Activated CD8-positive, alpha-beta T cell treated with anti-CD3 and anti-CD28 coated beads, Interleukin-2, amount 10 ng/mL, durations not matched to agents 7 days and 5 days (primary cell): ENCODE measurements at regions not wholly inside any gene's neighbourhood (a gene's known extent, or its start where the extent isn't known, plus 50 kb on each side); places are given as distances from the start of the nearest gene placed in this dataset.
"Not testable (repeated sequence)": the region's sequence is repeated elsewhere in the genome, so short reads cannot be mapped to it uniquely, and the experiment has no call there.

Experiments
- ATAC-seq: fragments of 150-1000 bp; cut with Tn5 transposase; one replicate; pipeline ENCODE4 v1.10.0; 2021; ENCODE audit warnings: moderate library complexity
- CTCF ChIA-PET: fragments of 350-600 bp; sonication (Branson Sonifier 250); formaldehyde crosslinking; loops from one replicate; lab custom pipeline; 2021; ENCODE audit warnings: antibody characterized with exemption; lab: Charles Lee
- POLR2A ChIA-PET: fragments of 350-600 bp; sonication (Branson Sonifier 250); formaldehyde crosslinking; loops from one replicate; lab custom pipeline; 2021; ENCODE audit warnings: antibody characterized with exemption; lab: Charles Lee
- DNase-seq: peaks from one replicate; pipeline ENCODE4 v3.0.0-alpha.2; 2020
- H3K27ac Mint-ChIP-seq: one replicate; pipeline ENCODE4 v1.8.0; 2021; ENCODE audit warnings: mild to moderate bottlenecking, mixed read lengths
- H3K27me3 Mint-ChIP-seq: one replicate; pipeline ENCODE4 v1.8.0; 2021; ENCODE audit warnings: low read depth, mixed read lengths
- H3K36me3 Mint-ChIP-seq: one replicate; pipeline ENCODE4 v1.8.0; 2021; ENCODE audit warnings: low read depth, mixed read lengths
- H3K4me1 Mint-ChIP-seq: one replicate; pipeline ENCODE4 v1.8.0; 2021; ENCODE audit warnings: low read depth, mixed read lengths
- H3K4me3 Mint-ChIP-seq: one replicate; pipeline ENCODE4 v1.8.0; 2021; ENCODE audit warnings: mild to moderate bottlenecking, mixed read lengths
- H3K9me3 Mint-ChIP-seq: one replicate; pipeline ENCODE4 v1.8.0; 2022; ENCODE audit warnings: mixed read lengths; ENCODE audit not compliant: insufficient read depth

DNA sequence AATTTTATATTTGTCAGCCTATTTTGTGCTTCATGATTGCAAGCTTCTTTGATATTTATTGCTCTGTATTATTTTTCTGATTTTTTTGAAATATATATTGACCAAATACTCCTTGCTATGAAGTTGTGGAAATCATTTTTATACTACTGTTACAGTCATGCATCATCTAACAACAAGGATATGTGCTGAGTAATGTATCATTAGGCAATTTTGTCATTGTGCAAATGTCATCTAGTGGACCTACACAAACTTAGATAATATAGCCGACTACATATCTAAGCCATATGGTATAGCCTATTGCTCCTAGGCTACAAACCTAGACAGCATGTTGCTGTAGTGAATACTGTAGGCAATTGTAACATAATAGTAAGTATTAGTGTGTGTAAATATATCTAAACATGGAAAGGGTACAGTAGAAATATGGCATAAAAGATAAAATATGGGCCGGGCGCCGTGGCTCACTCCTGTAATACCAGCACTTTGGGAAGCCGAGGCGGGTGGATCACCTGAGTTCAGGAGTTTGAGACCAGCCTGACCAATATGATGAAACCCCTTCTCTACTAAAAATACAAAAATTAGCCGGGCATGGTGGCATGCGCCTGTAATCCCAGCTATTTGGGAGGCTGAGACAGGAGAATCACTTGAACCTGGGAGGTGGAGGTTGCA is 139.5 kb upstream of the DCAF8L1 start:
- POLR2A ChIA-PET, H3K4me3 Mint-ChIP-seq, H3K27me3 Mint-ChIP-seq, ATAC-seq, H3K27ac Mint-ChIP-seq, H3K36me3 Mint-ChIP-seq, H3K4me1 Mint-ChIP-seq, DNase-seq, CTCF ChIA-PET, H3K9me3 Mint-ChIP-seq: not testable (repeated sequence)

DNA sequence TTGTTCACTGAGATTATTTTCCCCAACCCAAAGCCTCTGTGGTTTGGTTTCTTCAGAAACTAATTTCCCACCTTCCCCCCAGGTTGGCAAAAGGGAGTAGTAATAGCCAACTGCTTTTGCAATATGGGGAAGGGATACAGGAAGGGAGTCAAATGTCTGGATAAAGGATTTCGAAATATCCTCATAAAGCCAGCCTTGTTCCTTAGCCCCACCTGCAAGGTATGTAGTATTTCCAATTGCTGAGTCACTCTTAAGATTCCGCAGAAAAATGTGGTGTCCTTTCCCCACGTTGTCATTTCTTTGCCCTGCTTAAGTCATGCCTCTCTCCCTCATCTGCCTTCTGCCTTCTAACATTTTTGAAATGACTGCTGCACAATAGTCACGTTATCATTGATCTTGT is 138.8 kb upstream of the DCAF8L1 start:
- Mint-ChIP-seq H3K27me3 (no peaks in the 10 kb centered on the region), H3K27ac (no peak overlapping the region), H3K4me3 (no peak overlapping the region), H3K9me3 (peaks cover 6% of the 10 kb centered on the region), H3K4me1 (no peaks in the 10 kb centered on the region), H3K36me3 (no peaks in the 10 kb centered on the region)
- ChIA-PET POLR2A (no interaction called here), CTCF (no interaction called here)
- no peak for DNase-seq
- ATAC-seq: no peak

DNA sequence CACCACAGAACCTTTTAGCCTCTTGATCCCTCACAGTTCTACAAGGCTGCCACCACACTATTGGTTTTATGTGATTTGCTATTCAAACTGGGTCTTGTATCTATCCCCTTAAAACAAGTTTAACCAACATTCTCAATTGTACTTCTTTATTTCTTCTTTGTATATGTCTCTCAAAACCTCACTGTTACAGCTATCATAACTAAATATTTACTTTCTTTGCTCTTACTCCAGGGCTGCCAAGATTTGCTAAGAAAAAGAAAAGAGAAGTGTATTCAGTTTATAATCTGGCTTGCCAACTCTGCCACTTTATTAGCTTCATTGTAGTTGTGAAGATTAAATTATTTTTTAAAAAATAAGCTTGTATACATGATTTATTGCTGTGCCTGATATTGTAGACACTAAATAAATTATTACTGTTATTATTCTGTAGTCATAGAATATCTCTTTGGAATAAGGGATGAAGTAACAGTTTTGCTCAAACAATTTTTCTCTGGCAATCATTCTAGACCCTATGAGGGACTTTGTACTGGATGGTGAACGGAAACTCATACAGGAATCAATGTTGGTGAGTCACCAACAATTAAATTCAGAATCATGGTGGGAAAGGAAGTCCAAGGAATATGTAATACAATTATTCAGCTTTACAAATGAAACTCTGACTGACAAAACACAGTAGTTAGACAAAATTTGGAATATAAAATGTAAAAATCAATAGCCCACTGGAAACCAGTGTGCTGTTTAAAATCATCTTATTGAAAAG is 127.1 kb upstream of the DCAF8L1 start:
- no peaks in the 10 kb centered on the region for H3K27me3 Mint-ChIP-seq
- no peaks in the 10 kb centered on the region for H3K36me3 Mint-ChIP-seq
- no peak overlapping the region for H3K4me3 Mint-ChIP-seq
- H3K27ac Mint-ChIP-seq: no peak overlapping the region
- POLR2A ChIA-PET: no interaction called here
- ATAC-seq (no peak), DNase-seq (no peak)
- CTCF ChIA-PET: no interaction called here
- no peaks in the 10 kb centered on the region for H3K4me1 Mint-ChIP-seq
- H3K9me3 Mint-ChIP-seq: no peaks in the 10 kb centered on the region

DNA sequence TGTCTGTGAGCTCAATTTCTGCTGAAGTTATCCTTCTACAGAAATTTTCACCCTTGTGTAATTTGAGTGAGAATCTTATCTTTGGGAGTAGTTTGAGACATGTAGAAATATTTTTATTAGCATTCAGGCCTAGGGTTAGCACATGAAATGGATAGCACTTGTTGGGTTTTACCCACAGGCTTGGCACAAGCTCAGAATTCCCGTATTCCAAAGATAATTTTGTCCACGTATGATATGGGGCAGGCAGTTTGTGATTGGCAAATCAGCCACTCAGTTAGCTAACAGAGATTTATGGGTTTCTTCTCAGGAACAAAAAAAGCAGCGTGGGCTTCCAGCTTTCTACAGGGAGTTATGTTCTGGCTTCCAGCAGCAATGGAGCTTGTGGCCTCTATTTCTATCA is 117.9 kb upstream of the DCAF8L1 start:
- H3K4me3 Mint-ChIP-seq: no peak overlapping the region
- CTCF ChIA-PET: no interaction called here
- no peak overlapping the region for H3K27ac Mint-ChIP-seq
- no peaks in the 10 kb centered on the region for H3K36me3 Mint-ChIP-seq
- H3K4me1 Mint-ChIP-seq: no peaks in the 10 kb centered on the region
- no peaks in the 10 kb centered on the region for H3K27me3 Mint-ChIP-seq
- POLR2A ChIA-PET: no interaction called here
- DNase-seq (no peak), ATAC-seq (no peak)
- H3K9me3 Mint-ChIP-seq: no peaks in the 10 kb centered on the region

DNA sequence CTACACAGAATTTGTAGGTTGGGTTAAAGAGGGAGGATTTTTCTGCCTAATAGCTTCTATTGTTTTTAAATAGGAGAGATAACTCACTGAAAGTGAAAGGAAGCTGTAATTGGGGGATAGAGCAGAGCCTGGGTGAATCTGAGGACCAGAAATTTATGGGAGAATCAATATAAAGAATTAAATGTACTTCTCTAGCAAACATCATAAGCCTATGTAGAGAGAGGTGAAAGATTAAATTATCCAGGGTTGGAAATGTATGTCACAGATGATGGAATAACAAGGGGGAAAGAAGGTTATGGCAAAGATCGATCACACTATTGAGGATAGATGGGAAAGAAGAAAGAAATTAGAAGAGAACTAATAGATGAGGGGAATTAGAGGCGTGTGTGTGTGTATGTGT is 104.4 kb upstream of the DCAF8L1 start:
- DNase-seq (no peak), ATAC-seq (no peak)
- H3K36me3 Mint-ChIP-seq: no peaks in the 10 kb centered on the region
- H3K4me3 Mint-ChIP-seq: no peak overlapping the region
- peaks cover 9% of the 10 kb centered on the region for H3K9me3 Mint-ChIP-seq
- no peak overlapping the region for H3K27ac Mint-ChIP-seq
- no peaks in the 10 kb centered on the region for H3K27me3 Mint-ChIP-seq
- POLR2A ChIA-PET: no interaction called here
- H3K4me1 Mint-ChIP-seq: no peaks in the 10 kb centered on the region
- CTCF ChIA-PET: no interaction called here

DNA sequence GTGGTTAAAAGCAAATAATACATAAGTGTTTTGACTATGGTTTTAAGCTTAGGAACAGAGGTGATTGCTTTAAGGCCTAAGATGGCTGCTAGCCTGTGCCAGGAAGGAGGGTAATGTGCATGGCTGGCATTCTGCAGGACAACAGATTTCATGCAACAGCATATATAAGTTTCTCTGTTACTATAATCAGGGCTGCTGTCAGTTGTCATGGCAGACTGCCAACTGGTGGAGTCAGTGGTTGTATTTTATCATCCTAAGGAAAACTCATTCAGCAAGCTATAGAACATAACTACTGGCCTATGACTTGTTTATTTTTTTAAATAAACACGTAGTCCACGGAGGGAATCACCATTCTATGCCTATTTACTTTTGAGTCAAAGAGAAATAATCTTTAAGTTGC is 77.7 kb upstream of the DCAF8L1 start:
- Mint-ChIP-seq H3K27me3 (no peaks in the 10 kb centered on the region), H3K4me1 (no peaks in the 10 kb centered on the region), H3K27ac (no peak overlapping the region), H3K36me3 (no peaks in the 10 kb centered on the region), H3K9me3 (no peaks in the 10 kb centered on the region), H3K4me3 (no peak overlapping the region)
- ChIA-PET POLR2A (no interaction called here), CTCF (no interaction called here)
- no peak for ATAC-seq
- no peak for DNase-seq

DNA sequence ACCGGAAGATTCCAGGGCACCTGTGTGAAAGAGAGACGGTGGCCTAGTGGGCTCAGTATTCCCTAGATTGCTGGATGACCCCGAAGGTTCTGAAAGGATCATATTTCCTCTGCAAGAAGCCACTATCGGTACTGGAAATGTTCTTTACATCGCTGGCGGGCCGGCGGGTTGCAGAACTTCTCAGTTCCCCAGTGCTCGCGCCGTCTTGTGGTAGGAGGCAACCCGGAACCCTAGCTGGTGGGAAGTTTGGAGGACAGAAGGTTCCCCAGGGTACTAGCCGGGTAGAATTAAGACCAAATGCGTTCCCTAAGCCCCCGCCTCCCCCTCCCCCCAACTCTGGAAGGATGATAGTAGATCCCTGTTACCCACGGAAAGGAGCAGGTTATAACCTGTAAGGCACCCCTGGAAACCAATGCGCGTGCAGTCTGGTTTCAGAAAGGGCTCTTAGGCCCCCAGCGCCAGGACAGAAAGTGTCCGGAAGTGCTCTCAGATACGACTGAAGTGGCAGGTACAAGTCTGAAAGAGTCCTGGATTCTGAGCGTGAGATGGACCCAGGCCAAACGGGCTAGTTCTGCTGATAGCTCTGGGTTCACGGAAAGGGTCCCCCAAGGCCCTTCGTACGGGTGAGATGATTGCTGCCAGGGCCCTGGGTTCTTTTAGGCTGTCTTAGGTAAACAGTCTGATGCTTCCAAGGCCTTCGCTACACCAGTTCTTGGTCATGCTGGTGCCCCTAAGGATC is 61.7 kb upstream of the DCAF8L1 start:
- CTCF ChIA-PET: no interaction called here
- Mint-ChIP-seq H3K36me3 (no peaks in the 10 kb centered on the region), H3K4me3 (no peak overlapping the region), H3K9me3 (no peaks in the 10 kb centered on the region), H3K27me3 (no peaks in the 10 kb centered on the region), H3K4me1 (no peaks in the 10 kb centered on the region), H3K27ac (no peak overlapping the region)
- ATAC-seq: no peak
- no peak for DNase-seq
- POLR2A ChIA-PET: no interaction called here

DNA sequence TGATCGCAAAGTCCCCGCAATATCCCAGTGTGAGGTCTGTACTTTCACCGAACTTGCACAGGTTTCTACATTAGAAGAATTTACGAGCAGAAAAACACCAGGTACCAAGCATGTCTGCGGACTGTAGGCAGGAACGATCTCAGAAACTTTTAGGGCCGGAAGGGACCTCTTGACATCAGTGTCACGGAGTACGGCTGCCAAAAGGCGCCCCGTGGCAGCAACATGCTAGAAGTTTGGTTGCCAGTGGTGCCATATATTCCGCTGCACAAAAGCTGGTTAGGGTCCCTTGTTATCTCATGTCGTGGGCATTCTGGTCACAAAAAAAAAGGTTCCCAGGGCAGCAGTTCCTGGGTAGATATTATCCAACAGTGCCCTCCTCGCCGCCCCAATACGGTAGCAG is 61.0 kb upstream of the DCAF8L1 start:
- Mint-ChIP-seq H3K9me3 (no peaks in the 10 kb centered on the region), H3K27me3 (no peaks in the 10 kb centered on the region), H3K27ac (no peak overlapping the region), H3K4me1 (no peaks in the 10 kb centered on the region), H3K36me3 (no peaks in the 10 kb centered on the region), H3K4me3 (no peak overlapping the region)
- ATAC-seq: no peak
- CTCF ChIA-PET: no interaction called here
- no peak for DNase-seq
- POLR2A ChIA-PET: no interaction called here

DNA sequence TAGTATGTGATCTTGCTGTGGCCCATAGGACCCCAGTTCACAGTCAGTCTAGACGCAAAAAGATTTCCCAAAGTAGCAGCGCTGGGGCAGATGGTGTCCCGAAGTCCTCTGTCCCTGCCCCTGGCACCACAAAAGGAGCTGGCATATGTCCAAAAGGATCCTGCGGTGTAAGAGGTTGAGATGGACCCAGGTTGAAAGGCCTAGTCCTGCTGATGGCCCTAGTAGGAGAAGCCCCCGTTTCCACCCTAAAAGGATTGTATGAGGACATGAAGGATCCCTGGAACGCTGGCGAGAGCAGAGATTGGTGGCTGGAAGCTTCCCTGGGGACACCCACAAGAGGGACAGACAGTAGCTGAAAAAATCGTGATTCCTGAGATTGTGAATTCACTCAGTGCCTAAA is 58.0 kb upstream of the DCAF8L1 start:
- no peaks in the 10 kb centered on the region for H3K9me3 Mint-ChIP-seq
- ChIA-PET CTCF (no interaction called here), POLR2A (no interaction called here)
- H3K27me3 Mint-ChIP-seq: no peaks in the 10 kb centered on the region
- H3K4me1 Mint-ChIP-seq: no peaks in the 10 kb centered on the region
- ATAC-seq (no peak), DNase-seq (no peak)
- H3K4me3 Mint-ChIP-seq: no peak overlapping the region
- no peaks in the 10 kb centered on the region for H3K36me3 Mint-ChIP-seq
- H3K27ac Mint-ChIP-seq: no peak overlapping the region
